ENCODE measurements at regions not wholly inside any gene's neighbourhood (a gene's known extent, or its start where the extent isn't known, plus 50 kb on each side); places are given as distances from the start of the nearest gene placed in this dataset.

DNA sequence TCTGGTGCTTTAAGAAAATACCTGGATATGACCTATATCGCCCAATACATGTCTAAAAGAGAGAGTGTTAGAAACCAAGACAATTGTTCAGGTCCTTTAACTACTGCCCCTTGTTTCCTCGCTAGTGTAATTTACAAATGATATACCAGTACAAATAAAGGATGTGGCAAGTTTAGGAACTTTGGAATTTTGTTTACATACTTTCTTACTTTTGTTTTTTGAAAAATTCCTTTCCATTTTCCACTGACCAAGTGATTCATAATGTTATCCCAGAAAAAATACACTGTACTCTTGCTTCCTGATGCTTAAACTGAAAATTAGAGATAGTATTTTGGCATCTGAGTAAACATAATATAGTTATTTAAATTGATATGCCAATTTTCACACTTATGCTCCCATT, 96.8 kb upstream of the CSNK1A1L start:
- Histone ChIP-seq H3K4me1 (ENCODE audit: control insufficient read depth, insufficient read depth, low read length) (no peaks in the 10 kb centered on the region), H3K4me3 (ENCODE audit: low read depth, low read length) (no peak overlapping the region), H3K27ac (ENCODE audit: low read depth, low read length) (no peak overlapping the region), H3K9me3 (ENCODE audit: control insufficient read depth, insufficient read depth, low read length) (no peaks in the 10 kb centered on the region), H3K27me3 (ENCODE audit: control insufficient read depth, insufficient read depth, low read length) (no peaks in the 10 kb centered on the region), H3K36me3 (ENCODE audit: control insufficient read depth, insufficient read depth, low read length) (no peaks in the 10 kb centered on the region)
- no peak for DNase-seq (ENCODE audit: low read depth in 4 of 6, low spot score in 6 of 6)
- WGBS (ENCODE audit: insufficient coverage): no CpG with 5 or more reads among the region's 2 CpGs

DNA sequence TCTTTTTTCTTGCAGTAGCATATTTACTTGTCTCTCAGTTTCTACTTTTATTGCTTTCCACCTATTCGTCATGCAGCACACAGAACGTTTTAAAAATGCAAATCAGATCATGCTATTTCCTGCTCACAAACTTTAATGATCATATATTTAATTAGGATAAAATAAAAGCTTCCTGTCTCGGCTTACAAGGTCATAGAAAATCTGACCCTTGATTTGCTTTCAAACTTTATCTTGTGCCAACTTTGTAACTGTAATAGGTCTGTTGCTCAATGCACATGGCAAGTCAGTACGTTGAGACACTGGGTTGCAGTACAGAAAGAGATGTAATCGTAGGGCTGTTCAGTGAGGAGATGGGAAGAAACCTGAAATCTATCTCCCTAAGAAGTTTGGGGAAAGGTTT, 95.6 kb upstream of the CSNK1A1L start:
- no peak for DNase-seq (ENCODE audit: low read depth in 4 of 6, low spot score in 6 of 6)
- H3K36me3 ChIP-seq (ENCODE audit: control insufficient read depth, insufficient read depth, low read length): no peaks in the 10 kb centered on the region
- H3K4me1 ChIP-seq (ENCODE audit: control insufficient read depth, insufficient read depth, low read length): no peaks in the 10 kb centered on the region
- no peak overlapping the region for H3K4me3 ChIP-seq (ENCODE audit: low read depth, low read length)
- no peak overlapping the region for H3K27ac ChIP-seq (ENCODE audit: low read depth, low read length)
- no peaks in the 10 kb centered on the region for H3K27me3 ChIP-seq (ENCODE audit: control insufficient read depth, insufficient read depth, low read length)
- H3K9me3 ChIP-seq (ENCODE audit: control insufficient read depth, insufficient read depth, low read length): no peaks in the 10 kb centered on the region
- WGBS (ENCODE audit: insufficient coverage): 80% methylated on average over 1 of the region's 5 CpGs

DNA sequence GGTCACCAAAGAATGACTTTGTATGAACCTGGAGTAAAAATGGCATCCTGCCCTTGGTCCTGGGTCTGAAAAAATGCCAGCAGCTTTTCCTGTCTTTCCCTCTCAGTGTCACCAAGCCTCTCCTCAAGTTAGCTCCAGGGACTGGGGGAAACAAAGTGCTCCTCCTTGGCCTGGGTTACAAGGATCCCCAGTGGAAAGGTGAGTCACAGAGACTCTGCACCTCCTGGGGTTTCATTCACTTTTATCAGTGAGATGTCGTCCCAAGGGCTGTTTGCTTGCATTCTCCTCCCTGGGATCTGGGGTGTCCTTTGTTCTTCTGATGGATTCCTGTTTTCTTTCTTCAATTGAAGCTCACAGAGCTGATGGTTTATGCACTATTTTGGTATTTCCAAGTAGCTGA, 93.2 kb upstream of the CSNK1A1L start:
- Histone ChIP-seq H3K27me3 (ENCODE audit: control insufficient read depth, insufficient read depth, low read length) (no peaks in the 10 kb centered on the region), H3K4me3 (ENCODE audit: low read depth, low read length) (no peak overlapping the region), H3K27ac (ENCODE audit: low read depth, low read length) (no peak overlapping the region), H3K4me1 (ENCODE audit: control insufficient read depth, insufficient read depth, low read length) (no peaks in the 10 kb centered on the region), H3K36me3 (ENCODE audit: control insufficient read depth, insufficient read depth, low read length) (no peaks in the 10 kb centered on the region), H3K9me3 (ENCODE audit: control insufficient read depth, insufficient read depth, low read length) (no peaks in the 10 kb centered on the region)
- 0% methylated on average over 1 of the region's 1 CpG for WGBS (ENCODE audit: insufficient coverage)
- DNase-seq (ENCODE audit: low read depth in 4 of 6, low spot score in 6 of 6): no peak

- no peaks in the 10 kb centered on the region for H3K36me3 ChIP-seq (ENCODE audit: control insufficient read depth, insufficient read depth, low read length)
- 100% methylated on average over 1 of the region's 3 CpGs for WGBS (ENCODE audit: insufficient coverage)
- H3K27me3 ChIP-seq (ENCODE audit: control insufficient read depth, insufficient read depth, low read length): no peaks in the 10 kb centered on the region
- H3K4me1 ChIP-seq (ENCODE audit: control insufficient read depth, insufficient read depth, low read length): no peaks in the 10 kb centered on the region
- H3K4me3 ChIP-seq (ENCODE audit: low read depth, low read length): no peak overlapping the region
- DNase-seq (ENCODE audit: low read depth in 4 of 6, low spot score in 6 of 6): no peak
- no peak overlapping the region for H3K27ac ChIP-seq (ENCODE audit: low read depth, low read length)
- no peaks in the 10 kb centered on the region for H3K9me3 ChIP-seq (ENCODE audit: control insufficient read depth, insufficient read depth, low read length)
These were observed 90.2 kb upstream of the CSNK1A1L start for GRCh38 chr13:37195621-37196020.

DNA sequence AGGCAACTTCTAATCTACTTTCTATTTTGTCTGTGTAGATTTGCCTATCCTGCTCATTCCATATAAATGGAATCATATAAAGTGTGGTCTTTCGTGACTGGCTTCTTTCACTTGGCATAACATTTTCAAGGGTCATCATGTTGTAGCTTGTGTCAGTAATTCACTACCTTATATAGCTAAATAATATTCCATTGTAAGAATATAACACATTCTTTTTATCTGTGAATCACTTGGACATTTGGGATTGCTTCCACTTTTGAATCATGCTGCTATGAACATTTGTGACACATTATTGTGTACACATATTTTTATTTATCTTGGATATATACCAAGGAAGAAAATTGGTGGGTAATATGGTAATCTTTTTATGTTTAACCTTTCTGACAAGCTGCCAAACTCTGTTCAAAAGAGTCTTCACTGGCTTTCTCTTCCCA, 89.0 kb upstream of the CSNK1A1L start:
- DNase-seq (ENCODE audit: low read depth in 4 of 6, low spot score in 6 of 6): no peak
- no peaks in the 10 kb centered on the region for H3K36me3 ChIP-seq (ENCODE audit: control insufficient read depth, insufficient read depth, low read length)
- no peak overlapping the region for H3K4me3 ChIP-seq (ENCODE audit: low read depth, low read length)
- no peaks in the 10 kb centered on the region for H3K27me3 ChIP-seq (ENCODE audit: control insufficient read depth, insufficient read depth, low read length)
- WGBS (ENCODE audit: insufficient coverage): no CpG with 5 or more reads among the region's 1 CpG
- H3K27ac ChIP-seq (ENCODE audit: low read depth, low read length): no peak overlapping the region
- H3K4me1 ChIP-seq (ENCODE audit: control insufficient read depth, insufficient read depth, low read length): no peaks in the 10 kb centered on the region
- no peaks in the 10 kb centered on the region for H3K9me3 ChIP-seq (ENCODE audit: control insufficient read depth, insufficient read depth, low read length)

- Histone ChIP-seq H3K27ac (ENCODE audit: low read depth, low read length) (no peak overlapping the region), H3K9me3 (ENCODE audit: control insufficient read depth, insufficient read depth, low read length) (no peaks in the 10 kb centered on the region), H3K36me3 (ENCODE audit: control insufficient read depth, insufficient read depth, low read length) (no peaks in the 10 kb centered on the region), H3K4me1 (ENCODE audit: control insufficient read depth, insufficient read depth, low read length) (no peaks in the 10 kb centered on the region), H3K27me3 (ENCODE audit: control insufficient read depth, insufficient read depth, low read length) (no peaks in the 10 kb centered on the region), H3K4me3 (ENCODE audit: low read depth, low read length) (no peak overlapping the region)
- WGBS (ENCODE audit: insufficient coverage): no CpG with 5 or more reads among the region's 2 CpGs
- peak in 1 of 6 donors; percentile 59 for DNase-seq (ENCODE audit: low read depth in 4 of 6, low spot score in 6 of 6)
These were observed 87.5 kb upstream of the CSNK1A1L start for GRCh38 chr13:37192956-37193355.

- Histone ChIP-seq H3K27me3 (ENCODE audit: control insufficient read depth, insufficient read depth, low read length) (no peaks in the 10 kb centered on the region), H3K36me3 (ENCODE audit: control insufficient read depth, insufficient read depth, low read length) (no peaks in the 10 kb centered on the region), H3K4me1 (ENCODE audit: control insufficient read depth, insufficient read depth, low read length) (no peaks in the 10 kb centered on the region), H3K9me3 (ENCODE audit: control insufficient read depth, insufficient read depth, low read length) (no peaks in the 10 kb centered on the region), H3K27ac (ENCODE audit: low read depth, low read length) (no peak overlapping the region), H3K4me3 (ENCODE audit: low read depth, low read length) (no peak overlapping the region)
- no peak for DNase-seq (ENCODE audit: low read depth in 4 of 6, low spot score in 6 of 6)
These were observed 82.2 kb upstream of the CSNK1A1L start for GRCh38 chr13:37187621-37188020.

DNA sequence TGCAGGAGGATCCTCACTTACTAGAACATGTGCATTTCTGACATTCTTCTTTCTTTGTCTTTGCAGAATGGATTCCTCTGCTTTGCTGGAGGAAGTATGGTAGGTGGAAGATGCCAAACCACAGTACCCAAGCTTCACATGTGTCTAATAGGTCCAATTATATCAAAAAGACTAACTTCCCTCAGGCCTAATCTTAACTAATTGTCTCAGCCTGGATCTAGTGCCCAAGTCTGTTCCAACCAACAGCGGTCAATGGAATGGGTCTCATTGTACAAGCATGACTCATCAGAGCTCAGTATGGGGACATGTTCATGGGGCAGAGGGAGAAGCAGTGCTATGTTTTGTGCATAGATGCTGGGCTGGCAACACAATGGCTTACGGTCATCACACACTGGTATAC, 81.6 kb upstream of the CSNK1A1L start:
- H3K36me3 ChIP-seq (ENCODE audit: control insufficient read depth, insufficient read depth, low read length): no peaks in the 10 kb centered on the region
- no peak overlapping the region for H3K27ac ChIP-seq (ENCODE audit: low read depth, low read length)
- H3K4me1 ChIP-seq (ENCODE audit: control insufficient read depth, insufficient read depth, low read length): no peaks in the 10 kb centered on the region
- H3K27me3 ChIP-seq (ENCODE audit: control insufficient read depth, insufficient read depth, low read length): no peaks in the 10 kb centered on the region
- H3K9me3 ChIP-seq (ENCODE audit: control insufficient read depth, insufficient read depth, low read length): no peaks in the 10 kb centered on the region
- WGBS (ENCODE audit: insufficient coverage): 100% methylated on average over 1 of the region's 2 CpGs
- H3K4me3 ChIP-seq (ENCODE audit: low read depth, low read length): no peak overlapping the region
- DNase-seq (ENCODE audit: low read depth in 4 of 6, low spot score in 6 of 6): no peak

GRCh38 chr13:37181620-37182019, 76.2 kb upstream of the CSNK1A1L start:
- H3K4me3 ChIP-seq (ENCODE audit: low read depth, low read length): no peak overlapping the region
- no peak overlapping the region for H3K27ac ChIP-seq (ENCODE audit: low read depth, low read length)
- H3K36me3 ChIP-seq (ENCODE audit: control insufficient read depth, insufficient read depth, low read length): no peaks in the 10 kb centered on the region
- no peaks in the 10 kb centered on the region for H3K27me3 ChIP-seq (ENCODE audit: control insufficient read depth, insufficient read depth, low read length)
- no peaks in the 10 kb centered on the region for H3K4me1 ChIP-seq (ENCODE audit: control insufficient read depth, insufficient read depth, low read length)
- H3K9me3 ChIP-seq (ENCODE audit: control insufficient read depth, insufficient read depth, low read length): no peaks in the 10 kb centered on the region
- no peak for DNase-seq (ENCODE audit: low read depth in 4 of 6, low spot score in 6 of 6)

DNA sequence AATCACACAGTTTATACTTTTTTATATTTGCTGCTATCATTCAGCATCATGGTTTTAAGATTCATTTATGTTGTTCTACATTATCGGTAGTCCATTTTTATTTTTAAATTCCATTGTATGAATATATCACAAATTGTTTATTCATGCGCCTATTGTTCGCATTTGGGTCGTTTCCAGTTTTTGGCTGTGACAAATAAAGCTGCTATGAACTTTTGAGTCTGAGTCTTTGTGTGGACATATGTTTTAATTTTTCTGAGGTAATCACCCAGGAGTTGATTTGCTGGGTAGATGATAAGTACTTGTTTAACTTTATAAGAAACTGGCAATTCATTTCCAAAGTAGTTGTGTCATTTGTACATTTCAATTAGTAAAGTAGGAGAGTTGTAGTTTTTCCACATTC, 74.2 kb upstream of the CSNK1A1L start:
- no peak for DNase-seq (ENCODE audit: low read depth in 4 of 6, low spot score in 6 of 6)
- no peak overlapping the region for H3K4me3 ChIP-seq (ENCODE audit: low read depth, low read length)
- no CpG with 5 or more reads among the region's 4 CpGs for WGBS (ENCODE audit: insufficient coverage)
- no peaks in the 10 kb centered on the region for H3K27me3 ChIP-seq (ENCODE audit: control insufficient read depth, insufficient read depth, low read length)
- H3K36me3 ChIP-seq (ENCODE audit: control insufficient read depth, insufficient read depth, low read length): no peaks in the 10 kb centered on the region
- no peaks in the 10 kb centered on the region for H3K9me3 ChIP-seq (ENCODE audit: control insufficient read depth, insufficient read depth, low read length)
- no peak overlapping the region for H3K27ac ChIP-seq (ENCODE audit: low read depth, low read length)
- no peaks in the 10 kb centered on the region for H3K4me1 ChIP-seq (ENCODE audit: control insufficient read depth, insufficient read depth, low read length)

GRCh38 chr13:37177125-37177524, 71.7 kb upstream of the CSNK1A1L start:
- DNase-seq (ENCODE audit: low read depth in 4 of 6, low spot score in 6 of 6): no peak
- Histone ChIP-seq H3K27ac (ENCODE audit: low read depth, low read length) (no peak overlapping the region), H3K27me3 (ENCODE audit: control insufficient read depth, insufficient read depth, low read length) (no peaks in the 10 kb centered on the region), H3K36me3 (ENCODE audit: control insufficient read depth, insufficient read depth, low read length) (no peaks in the 10 kb centered on the region), H3K4me3 (ENCODE audit: low read depth, low read length) (no peak overlapping the region), H3K4me1 (ENCODE audit: control insufficient read depth, insufficient read depth, low read length) (no peaks in the 10 kb centered on the region), H3K9me3 (ENCODE audit: control insufficient read depth, insufficient read depth, low read length) (no peaks in the 10 kb centered on the region)
- WGBS (ENCODE audit: insufficient coverage): no CpG with 5 or more reads among the region's 3 CpGs

Data from spinal cord (tissue), 9 donors.